GM18520 (cell line): ENCODE measurements at regions not wholly inside any gene's neighbourhood (a gene's known extent, or its start where the extent isn't known, plus 50 kb on each side); places are given as distances from the start of the nearest gene placed in this dataset.
"Not testable (repeated sequence)": the region's sequence is repeated elsewhere in the genome, so short reads cannot be mapped to it uniquely, and the experiment has no call there.

Source experiments
- ATAC-seq: cut with Tn5 transposase; IDR thresholded peaks from one replicate; pipeline ENCODE4 v1.9.1; 2021; ENCODE audit not compliant: unreplicated experiment

DNA sequence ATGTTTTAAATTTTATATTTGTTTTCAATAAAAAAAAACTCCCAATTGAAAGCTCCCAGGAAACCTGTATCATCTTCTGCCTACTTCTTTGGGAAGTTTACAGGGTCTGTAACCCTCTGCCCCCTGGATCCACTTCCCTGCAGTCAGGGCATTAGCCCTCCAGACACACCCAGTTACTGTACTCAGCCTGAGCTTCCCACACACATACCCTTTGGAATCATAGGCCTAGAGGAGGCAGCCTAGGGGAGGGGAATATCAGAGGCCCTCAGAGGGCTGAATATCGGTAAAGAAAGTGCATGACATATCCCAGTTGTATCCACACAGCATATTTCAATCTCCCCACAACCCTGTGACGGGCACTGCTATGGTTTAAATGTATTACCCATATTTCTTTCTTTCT is 56.2 kb upstream of the TFPI start:
- not testable (repeated sequence) for ATAC-seq

DNA sequence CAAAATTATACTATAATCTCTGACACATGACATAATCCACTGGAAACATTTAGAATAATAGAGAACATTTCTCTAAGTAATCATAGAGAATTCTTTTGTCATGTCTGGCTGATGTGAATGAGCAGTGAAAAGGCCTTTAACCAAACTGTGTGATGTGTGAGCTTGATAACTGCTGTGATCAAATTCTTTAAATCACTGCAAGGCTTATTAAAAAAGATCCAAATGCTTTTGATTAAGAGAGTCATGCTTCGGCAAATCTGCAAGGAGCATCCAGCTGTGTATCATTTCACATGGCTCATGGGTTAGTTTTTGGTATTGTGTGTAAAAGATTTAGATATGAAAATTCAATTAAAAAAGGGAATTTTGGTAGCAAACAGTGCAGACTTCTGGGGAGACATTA is 58.6 kb upstream of the TFPI start:
- ATAC-seq: no peak

- no peak for ATAC-seq
These were observed 60.5 kb upstream of the TFPI start for GRCh38 chr2:187614756-187615155.

GRCh38 chr2:187615364-187615763 is 61.1 kb upstream of the TFPI start:
- no peak for ATAC-seq

GRCh38 chr2:187615902-187616301 is 61.7 kb upstream of the TFPI start:
- ATAC-seq: no peak

- no peak for ATAC-seq
These were observed 62.9 kb upstream of the TFPI start for GRCh38 chr2:187617120-187617519.

GRCh38 chr2:187617905-187618304 is 63.7 kb upstream of the TFPI start:
- no peak for ATAC-seq

DNA sequence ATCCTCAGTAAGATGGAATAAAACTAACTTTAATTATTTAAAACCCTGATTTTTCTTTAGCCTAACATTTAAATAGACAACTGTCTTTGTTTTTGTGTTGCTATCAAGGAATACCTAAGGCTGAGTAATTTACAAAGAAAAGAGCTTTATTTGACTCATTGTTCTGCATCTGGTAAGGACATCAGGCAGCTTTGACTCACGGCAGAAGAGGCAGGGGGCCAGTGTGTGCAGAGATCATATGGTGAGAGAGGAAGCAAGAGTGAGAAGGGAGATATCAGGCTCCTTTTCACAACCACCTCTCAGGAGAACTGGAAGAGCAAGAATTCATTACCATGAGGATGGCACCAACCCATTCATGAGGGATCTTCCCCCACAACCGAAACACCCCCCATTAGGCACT is 64.6 kb upstream of the TFPI start:
- no peak for ATAC-seq

- ATAC-seq: no peak
These were observed 72.9 kb upstream of the TFPI start for GRCh38 chr2:187627153-187627552.

- ATAC-seq: not testable (repeated sequence)
These were observed 82.6 kb upstream of the TFPI start for GRCh38 chr2:187636731-187637391.

DNA sequence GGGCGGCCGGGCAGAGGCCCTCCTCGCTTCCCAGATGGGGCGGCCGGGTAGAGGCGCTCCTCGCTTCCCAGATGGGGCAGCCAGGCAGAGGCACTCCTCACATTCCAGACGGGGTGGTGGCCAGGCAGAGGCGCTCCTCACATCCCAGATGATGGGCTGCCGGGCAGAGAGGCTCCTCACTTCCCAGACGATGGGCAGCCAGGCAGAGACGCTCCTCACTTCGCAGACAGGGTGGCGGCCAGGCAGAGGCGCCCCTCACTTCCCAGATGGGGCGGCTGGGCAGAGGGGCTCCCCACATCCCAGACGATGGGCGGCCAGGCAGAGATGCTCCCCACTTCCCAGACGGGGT is 83.1 kb upstream of the TFPI start:
- ATAC-seq: not testable (repeated sequence)

DNA sequence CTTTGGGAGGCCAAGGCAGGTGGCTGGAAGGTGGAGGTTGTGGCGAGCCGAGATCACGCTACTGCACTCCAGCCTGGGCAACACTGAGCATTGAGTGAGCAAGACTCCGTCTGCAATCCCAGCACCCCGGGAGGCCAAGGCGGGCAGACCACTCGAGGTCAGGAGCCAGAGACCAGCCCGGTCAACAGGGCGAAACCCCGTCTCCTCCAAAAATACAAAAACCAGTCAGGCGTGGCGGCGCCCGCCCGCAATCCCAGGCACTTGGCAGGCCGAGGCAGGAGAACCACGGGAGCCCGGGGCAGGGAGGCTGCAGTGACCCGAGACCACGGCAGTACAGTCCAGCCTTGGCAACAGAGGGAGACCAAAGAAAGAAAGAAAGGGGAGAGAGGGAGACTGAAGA is 83.5 kb upstream of the TFPI start:
- ATAC-seq: not testable (repeated sequence)

- no peak for ATAC-seq
These were observed 84.6 kb upstream of the TFPI start for GRCh38 chr2:187638840-187639239.

DNA sequence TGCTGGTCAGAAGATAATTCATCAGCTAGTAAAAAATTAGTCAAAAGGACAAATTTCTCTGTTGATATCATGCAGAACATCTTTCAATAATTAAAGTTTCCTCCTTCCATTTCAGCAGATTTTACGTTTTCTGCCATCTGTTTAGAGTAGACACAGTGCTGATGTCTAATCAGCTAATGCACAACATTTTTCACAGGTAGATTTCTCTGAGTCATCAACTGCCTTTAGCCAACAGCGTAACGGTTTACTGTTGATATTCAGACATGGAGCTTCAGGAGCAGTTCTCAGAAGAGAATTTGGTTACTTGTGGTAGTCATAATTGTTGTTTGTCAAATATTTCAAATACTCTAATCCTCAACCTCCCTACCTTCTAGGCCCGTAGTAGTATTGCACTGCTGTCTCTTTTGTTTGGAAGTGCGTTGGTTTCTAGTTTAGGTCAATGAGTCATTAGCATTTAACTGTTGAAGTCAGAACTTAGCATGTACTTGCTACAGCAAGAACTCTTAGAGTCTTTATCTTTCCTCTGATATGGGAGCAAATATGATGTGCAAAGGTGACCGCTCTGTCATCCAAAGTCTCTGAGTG is 86.8 kb upstream of the TFPI start:
- ATAC-seq: no peak

GRCh38 chr2:187642498-187642897 is 88.3 kb upstream of the TFPI start:
- no peak for ATAC-seq

DNA sequence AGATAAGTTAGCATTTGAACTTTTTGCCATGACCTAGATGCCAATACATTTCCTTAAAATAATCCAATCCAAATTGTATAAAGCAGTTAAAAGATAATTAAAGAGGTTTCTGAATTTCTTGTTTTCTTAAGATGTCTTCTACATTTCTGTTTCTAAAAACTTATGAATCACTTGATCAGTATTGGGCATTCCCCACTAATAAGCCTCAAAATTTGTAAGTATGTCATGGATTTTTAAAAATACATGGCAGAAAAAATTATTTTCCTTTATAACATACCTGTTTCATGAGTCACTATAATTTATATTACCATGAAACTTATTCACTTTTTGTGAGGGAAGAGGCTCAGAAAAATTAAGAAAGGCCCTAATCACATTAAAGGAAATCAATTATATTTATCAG is 90.3 kb upstream of the TFPI start:
- no peak for ATAC-seq

DNA sequence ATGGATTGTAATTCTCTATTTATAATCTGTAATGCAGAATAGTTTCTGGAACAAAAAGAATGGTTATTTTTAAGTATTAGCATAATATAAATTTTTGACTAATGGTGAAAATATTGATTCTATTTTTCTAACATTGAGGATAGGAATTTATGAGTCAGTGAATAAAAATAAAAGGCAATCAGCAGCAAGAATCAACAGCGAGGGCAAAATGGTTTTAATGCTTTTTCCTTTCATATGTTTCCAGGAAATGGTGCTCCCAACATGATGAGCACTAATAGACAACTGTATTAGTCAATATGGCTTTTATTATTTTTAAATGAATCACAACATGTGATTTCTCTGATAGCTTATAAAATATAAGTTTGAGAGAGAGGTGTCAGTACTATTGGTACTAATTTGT is 90.7 kb upstream of the TFPI start:
- no peak for ATAC-seq

GRCh38 chr2:187646556-187646955 is 92.3 kb upstream of the TFPI start:
- ATAC-seq: no peak

DNA sequence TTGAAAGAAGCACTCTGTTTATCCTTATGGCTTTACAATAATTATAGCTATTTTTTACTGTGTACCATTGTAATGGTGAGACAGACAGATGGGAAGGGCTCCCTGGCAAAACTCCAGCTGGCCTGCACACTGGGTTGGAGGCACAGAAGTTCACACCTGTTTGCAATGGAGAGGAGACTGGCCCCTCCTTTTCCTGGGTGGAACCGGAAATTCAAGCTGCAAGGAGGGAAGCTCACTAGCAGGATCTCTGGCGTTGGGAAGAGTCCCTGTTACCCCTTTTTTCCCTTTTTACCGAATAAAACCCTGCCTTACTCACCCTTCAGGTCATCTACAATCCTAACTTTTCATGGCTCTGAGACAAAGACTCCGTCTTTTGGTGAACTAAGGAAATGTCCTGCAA is 100.3 kb upstream of the TFPI start:
- no peak for ATAC-seq

- no peak for ATAC-seq
These were observed 100.8 kb upstream of the TFPI start for GRCh38 chr2:187655001-187655400.

DNA sequence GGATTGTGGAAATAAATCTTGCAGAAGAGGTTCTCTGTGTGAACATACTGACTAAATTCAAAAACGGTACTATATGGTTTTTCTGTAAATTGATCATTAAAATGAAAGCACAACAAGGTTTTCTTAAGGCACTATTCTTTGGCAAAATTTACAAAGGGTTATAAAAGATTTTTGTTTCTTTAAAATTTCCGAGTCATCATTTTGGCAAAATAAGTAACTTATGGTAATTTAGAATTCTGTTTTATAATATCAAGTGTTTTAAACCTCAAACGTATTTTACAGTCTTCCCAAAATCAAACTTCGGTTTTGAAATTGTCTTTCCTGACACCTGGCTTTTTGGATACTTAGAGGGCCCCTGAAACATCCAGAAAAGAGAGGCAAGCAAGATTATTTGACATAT is 101.9 kb upstream of the TFPI start:
- no peak for ATAC-seq

DNA sequence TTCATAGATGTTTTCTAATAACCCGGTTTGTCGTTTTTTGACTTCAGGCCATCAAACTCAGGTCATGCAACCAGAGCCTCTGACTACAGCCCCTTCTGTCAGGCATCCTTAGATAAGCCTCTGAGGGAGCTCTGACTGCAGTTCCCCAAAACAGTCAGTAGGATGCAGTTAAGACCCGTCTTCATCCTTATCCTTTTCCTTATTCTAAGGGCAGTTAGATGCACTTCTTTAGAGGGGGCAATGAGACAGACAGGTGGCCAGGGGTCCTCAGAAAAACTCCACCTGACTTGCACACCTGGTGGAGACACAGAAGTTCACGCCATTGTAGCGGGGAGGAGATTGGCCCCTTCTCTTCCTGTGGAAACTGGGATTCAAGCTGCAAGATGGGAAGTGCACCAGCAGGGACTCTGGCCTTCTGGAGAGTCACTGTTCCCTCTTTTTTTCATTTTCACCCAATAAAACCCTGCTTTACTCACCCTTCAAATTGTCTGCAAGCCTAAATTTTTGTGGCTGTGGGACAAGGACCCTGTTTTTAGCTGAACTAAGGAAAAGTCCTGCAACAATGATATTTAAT is 104.8 kb upstream of the TFPI start:
- ATAC-seq: no peak

DNA sequence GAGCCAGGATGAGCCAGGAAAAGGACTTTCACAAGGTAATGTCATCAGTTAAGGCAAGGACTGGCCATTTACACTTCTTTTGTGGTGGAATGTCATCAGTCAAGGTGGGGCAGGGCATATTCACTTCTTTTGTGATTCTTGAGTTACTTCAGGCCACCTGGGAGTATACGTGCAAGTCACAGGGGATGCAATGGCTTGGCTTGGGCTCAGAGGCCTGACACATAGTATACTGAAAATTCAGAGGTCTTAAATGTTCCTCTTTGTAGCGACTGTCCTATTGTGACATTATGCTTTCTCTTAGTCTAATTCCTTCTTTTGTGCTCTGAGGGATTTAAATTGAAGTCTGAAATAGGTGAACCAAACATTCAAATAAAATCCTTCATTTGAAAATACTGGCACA is 121.8 kb upstream of the TFPI start:
- not testable (repeated sequence) for ATAC-seq
